Stimulated activated naive B cell treated with anti-CD40 and anti-IgM and Interleukin-4, amounts not matched to agents 10 μg/mL and 1 μg/mL and 100 μg/mL, for 72 hours (primary cell): ENCODE measurements at regions not wholly inside any gene's neighbourhood (a gene's known extent, or its start where the extent isn't known, plus 50 kb on each side); places are given as distances from the start of the nearest gene placed in this dataset.
"Not testable (repeated sequence)": the region's sequence is repeated elsewhere in the genome, so short reads cannot be mapped to it uniquely, and the experiment has no call there.

Experiments used
- ATAC-seq, 2 donors: fragments of 150-1000 bp; cut with Tn5 transposase; replicated peaks; 2 replicates each; pipeline ENCODE4 v1.10.0; 2021; ENCODE audit warnings: moderate library complexity in 1 of 2
- DNase-seq: peaks from one replicate; pipeline ENCODE4 v3.0.0; 2021
- H3K27ac Mint-ChIP-seq: one replicate; pipeline ENCODE4 v1.8.0; 2022; ENCODE audit warnings: mild to moderate bottlenecking, mixed read lengths
- H3K27me3 Mint-ChIP-seq, 2 donors: one replicate each; pipeline ENCODE4 v1.8.0; 2022; ENCODE audit warnings: mixed read lengths in 2 of 2
- H3K36me3 Mint-ChIP-seq, 2 donors: one replicate each; pipeline ENCODE4 v1.8.0; 2022; ENCODE audit warnings: mixed read lengths in 2 of 2, mild to moderate bottlenecking in 1 of 2
- H3K4me1 Mint-ChIP-seq, 2 donors: one replicate each; pipeline ENCODE4 v1.8.0; 2022; ENCODE audit warnings: mixed read lengths in 2 of 2, mild to moderate bottlenecking in 1 of 2
- H3K4me3 Mint-ChIP-seq, 2 donors: one replicate each; pipeline ENCODE4 v1.8.0; 2022; ENCODE audit warnings: mild to moderate bottlenecking in 2 of 2, mixed read lengths in 2 of 2, moderate library complexity in 1 of 2
- H3K9me3 Mint-ChIP-seq, 2 donors: one replicate each; pipeline ENCODE4 v1.8.0; 2022; ENCODE audit warnings: mixed read lengths in 2 of 2, mild to moderate bottlenecking in 1 of 2

DNA sequence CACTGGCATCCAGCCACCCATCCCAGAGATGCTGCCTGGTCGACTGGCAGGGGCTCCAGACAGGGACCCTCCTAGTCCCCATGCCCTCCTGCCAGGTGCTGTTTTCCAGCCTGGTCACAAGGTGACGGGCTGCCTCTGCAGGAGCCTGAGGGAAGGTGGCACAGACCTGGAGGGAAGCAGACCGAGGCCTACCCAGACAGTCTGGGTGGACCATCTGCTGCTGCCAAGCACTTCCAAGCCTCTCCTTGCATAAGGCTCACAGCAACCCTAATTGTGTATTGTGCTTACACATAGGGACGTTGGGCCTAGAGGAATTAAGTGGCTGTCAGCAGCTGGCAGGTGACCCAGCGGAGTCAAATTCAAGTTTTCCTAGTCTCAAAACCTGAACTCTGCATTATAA lies 90.1 kb upstream of the KCNJ18 start:
- Mint-ChIP-seq H3K4me1 (no peaks in the 10 kb centered on the region), H3K4me3 (no peak overlapping the region), H3K27ac (no peak overlapping the region), H3K27me3 (peaks cover 8 to 21% of the 10 kb centered on the region in 2 donors), H3K9me3 (no peaks in the 10 kb centered on the region), H3K36me3 (no peaks in the 10 kb centered on the region)
- DNase-seq: no peak
- ATAC-seq: no peak

GRCh38 chr17:21603292-21603691 lies 89.0 kb upstream of the KCNJ18 start:
- H3K4me1 Mint-ChIP-seq, DNase-seq, H3K4me3 Mint-ChIP-seq, ATAC-seq, H3K9me3 Mint-ChIP-seq, H3K36me3 Mint-ChIP-seq, H3K27ac Mint-ChIP-seq: not testable (repeated sequence)
- peaks cover 8 to 20% of the 10 kb centered on the region in 2 donors for H3K27me3 Mint-ChIP-seq

GRCh38 chr17:21611443-21611842 lies 80.9 kb upstream of the KCNJ18 start:
- H3K27ac Mint-ChIP-seq, ATAC-seq, H3K36me3 Mint-ChIP-seq, H3K9me3 Mint-ChIP-seq, DNase-seq, H3K4me1 Mint-ChIP-seq, H3K4me3 Mint-ChIP-seq: not testable (repeated sequence)
- H3K27me3 Mint-ChIP-seq: peaks cover 7 to 12% of the 10 kb centered on the region in 2 donors

DNA sequence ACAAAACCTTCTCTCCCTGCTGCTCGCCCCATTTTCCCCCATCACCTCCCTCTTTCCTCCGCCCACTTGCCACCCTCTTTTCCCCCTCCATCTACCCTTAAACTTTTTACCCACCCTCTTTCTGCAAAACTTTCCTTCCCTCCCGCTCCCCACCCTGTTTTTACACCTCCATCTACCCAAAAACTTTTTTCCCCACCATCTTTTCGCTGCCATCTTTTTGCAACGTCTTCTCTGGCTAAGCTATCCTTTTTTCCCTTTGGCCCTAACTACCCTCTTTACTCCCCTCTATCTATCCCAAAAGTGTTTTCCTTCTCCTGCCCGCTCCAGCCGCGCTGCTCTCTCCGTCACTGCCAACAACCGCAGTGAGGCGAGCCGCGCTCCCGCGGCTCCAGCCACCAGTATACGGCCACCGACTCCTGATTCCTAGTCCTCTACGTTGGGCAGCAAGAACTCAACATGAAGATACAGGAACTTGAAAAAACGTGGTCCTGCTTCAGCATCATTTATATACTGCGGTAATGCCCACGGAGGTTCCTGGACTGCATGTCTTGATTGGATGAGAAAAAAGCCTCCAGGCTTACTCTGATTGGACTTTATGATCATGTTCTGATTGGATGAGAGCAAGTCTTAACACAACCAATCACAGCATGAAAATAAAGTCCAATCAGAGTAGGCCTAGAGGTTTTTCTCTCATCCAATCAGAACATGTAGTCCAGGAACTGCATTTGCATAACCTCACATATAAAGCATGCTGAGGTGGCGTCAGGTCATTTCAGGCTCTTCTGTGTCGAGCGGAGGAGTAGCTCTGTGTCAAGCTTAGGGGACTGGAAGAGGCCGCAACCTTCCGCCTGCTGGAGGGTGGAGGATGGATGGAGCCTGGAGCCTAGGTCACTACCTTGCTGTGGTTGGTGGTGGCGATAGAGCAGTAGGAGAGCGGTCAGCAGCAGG lies 79.9 kb upstream of the KCNJ18 start:
- ATAC-seq, H3K36me3 Mint-ChIP-seq, DNase-seq, H3K4me3 Mint-ChIP-seq, H3K4me1 Mint-ChIP-seq, H3K9me3 Mint-ChIP-seq, H3K27ac Mint-ChIP-seq: not testable (repeated sequence)
- H3K27me3 Mint-ChIP-seq: peaks cover 7 to 12% of the 10 kb centered on the region in 2 donors

GRCh38 chr17:21613071-21613429 lies 79.3 kb upstream of the KCNJ18 start:
- peaks cover 0 to 1% of the 10 kb centered on the region in 2 donors for H3K4me1 Mint-ChIP-seq
- H3K36me3 Mint-ChIP-seq: no peaks in the 10 kb centered on the region
- DNase-seq (no peak), ATAC-seq (no peak)
- no peak overlapping the region for H3K27ac Mint-ChIP-seq
- no peak overlapping the region for H3K4me3 Mint-ChIP-seq
- H3K27me3 Mint-ChIP-seq: peaks cover 7 to 12% of the 10 kb centered on the region in 2 donors
- peaks cover 4 to 8% of the 10 kb centered on the region in 2 donors for H3K9me3 Mint-ChIP-seq

DNA sequence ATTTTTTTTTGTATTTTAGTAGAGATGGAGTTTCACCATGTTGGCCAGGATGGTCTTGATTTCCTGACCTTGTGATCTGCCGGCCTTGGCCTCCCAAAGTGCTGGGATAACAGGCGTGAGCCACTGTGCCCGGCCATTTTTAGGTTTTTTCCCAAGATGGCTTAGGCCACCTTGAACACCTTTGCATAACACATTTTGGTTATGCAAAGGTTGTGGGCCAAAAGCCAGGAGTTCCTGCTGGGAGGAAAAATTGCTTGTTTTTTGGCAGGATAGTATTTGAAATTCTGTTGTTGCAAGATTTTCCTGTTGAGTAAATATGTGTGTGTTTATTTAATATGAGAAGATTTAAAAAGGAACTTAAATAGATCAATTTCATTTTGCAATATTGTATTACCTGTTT lies 65.3 kb upstream of the KCNJ18 start:
- H3K9me3 Mint-ChIP-seq, H3K4me1 Mint-ChIP-seq, H3K36me3 Mint-ChIP-seq, H3K27ac Mint-ChIP-seq, H3K4me3 Mint-ChIP-seq, DNase-seq, ATAC-seq, H3K27me3 Mint-ChIP-seq: not testable (repeated sequence)
